GM18502 (cell line): ENCODE measurements at regions not wholly inside any gene's neighbourhood (a gene's known extent, or its start where the extent isn't known, plus 50 kb on each side); places are given as distances from the start of the nearest gene placed in this dataset.
"Not testable (repeated sequence)": the region's sequence is repeated elsewhere in the genome, so short reads cannot be mapped to it uniquely, and the experiment has no call there.

Experiments used
- ATAC-seq: cut with Tn5 transposase; IDR thresholded peaks from one replicate; pipeline ENCODE4 v1.9.1; 2021; ENCODE audit warnings: mild to moderate bottlenecking; ENCODE audit not compliant: unreplicated experiment, poor library complexity

- ATAC-seq = no peak
These were observed 588.5 kb downstream of the CENPC start for GRCh38 chr4:66956852-66957251.

- ATAC-seq = no peak
These were observed 588.9 kb downstream of the CENPC start for GRCh38 chr4:66956426-66956825.

GRCh38 chr4:66955784-66956183, 589.5 kb downstream of the CENPC start:
- ATAC-seq = no peak

GRCh38 chr4:66949419-66949818, 595.9 kb downstream of the CENPC start:
- no peak for ATAC-seq

- no peak for ATAC-seq
These were observed 598.5 kb downstream of the CENPC start for GRCh38 chr4:66946761-66947160.

GRCh38 chr4:66943112-66943511, 602.2 kb downstream of the CENPC start:
- no peak for ATAC-seq

GRCh38 chr4:66931981-66932380, 613.3 kb downstream of the CENPC start:
- not testable (repeated sequence) for ATAC-seq

GRCh38 chr4:66930206-66930605, 615.1 kb downstream of the CENPC start:
- ATAC-seq = no peak

- no peak for ATAC-seq
These were observed 615.6 kb downstream of the CENPC start for GRCh38 chr4:66929748-66930147.

GRCh38 chr4:66928881-66929280, 616.4 kb downstream of the CENPC start:
- not testable (repeated sequence) for ATAC-seq

GRCh38 chr4:66927937-66928336, 617.4 kb downstream of the CENPC start:
- no peak for ATAC-seq

- no peak for ATAC-seq
These were observed 618.6 kb downstream of the CENPC start for GRCh38 chr4:66926687-66927086.

GRCh38 chr4:66923081-66923865, 622.0 kb downstream of the CENPC start:
- ATAC-seq = no peak

GRCh38 chr4:66921433-66921832, 623.9 kb downstream of the CENPC start:
- ATAC-seq = no peak

- ATAC-seq = no peak
These were observed 624.8 kb downstream of the CENPC start for GRCh38 chr4:66920514-66920913.

- no peak for ATAC-seq
These were observed 633.4 kb downstream of the CENPC start for GRCh38 chr4:66911880-66912279.

- no peak for ATAC-seq
These were observed 639.0 kb downstream of the CENPC start for GRCh38 chr4:66906314-66906713.

GRCh38 chr4:66899422-66900065, 645.8 kb downstream of the CENPC start:
- ATAC-seq = no peak

GRCh38 chr4:66893807-66894206, 651.5 kb downstream of the CENPC start:
- no peak for ATAC-seq

- no peak for ATAC-seq
These were observed 658.2 kb downstream of the CENPC start for GRCh38 chr4:66887061-66887460.

GRCh38 chr4:66885501-66886165, 659.7 kb downstream of the CENPC start:
- ATAC-seq = no peak
